ENCODE measurements at regions not wholly inside any gene's neighbourhood (a gene's known extent, or its start where the extent isn't known, plus 50 kb on each side); places are given as distances from the start of the nearest gene placed in this dataset.

DNA sequence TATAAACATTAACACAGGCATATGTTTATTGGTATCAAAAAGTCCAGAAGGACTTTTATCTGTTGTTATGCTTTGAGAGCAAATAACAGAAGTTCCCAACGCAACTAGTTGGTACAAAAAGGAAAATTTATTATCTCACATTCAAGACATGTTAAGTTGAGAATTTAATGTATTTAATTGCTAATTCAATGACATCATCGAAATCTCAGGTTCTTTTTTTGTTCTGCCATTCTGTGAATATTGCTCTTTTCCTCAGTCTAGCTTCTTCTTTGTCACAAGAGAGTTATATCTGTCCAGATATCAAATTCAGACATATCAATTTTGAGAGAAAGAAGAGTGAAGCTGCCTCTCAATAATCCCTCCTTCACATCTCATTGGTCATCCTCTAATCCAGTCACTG is 307.6 kb upstream of the PCSK5 start:
- Histone ChIP-seq H3K27me3 (ENCODE audit: insufficient read depth, low read depth, severe bottlenecking) (peaks cover 16% of the 10 kb centered on the region), H3K4me3 (ENCODE audit: low read depth, low read length) (no peak overlapping the region), H3K36me3 (no peaks in the 10 kb centered on the region), H3K27ac (no peak overlapping the region), H3K9me3 (ENCODE audit: severe bottlenecking) (no peaks in the 10 kb centered on the region)
- DNase-seq = no peak
- TF ChIP-seq, protein P1, sequence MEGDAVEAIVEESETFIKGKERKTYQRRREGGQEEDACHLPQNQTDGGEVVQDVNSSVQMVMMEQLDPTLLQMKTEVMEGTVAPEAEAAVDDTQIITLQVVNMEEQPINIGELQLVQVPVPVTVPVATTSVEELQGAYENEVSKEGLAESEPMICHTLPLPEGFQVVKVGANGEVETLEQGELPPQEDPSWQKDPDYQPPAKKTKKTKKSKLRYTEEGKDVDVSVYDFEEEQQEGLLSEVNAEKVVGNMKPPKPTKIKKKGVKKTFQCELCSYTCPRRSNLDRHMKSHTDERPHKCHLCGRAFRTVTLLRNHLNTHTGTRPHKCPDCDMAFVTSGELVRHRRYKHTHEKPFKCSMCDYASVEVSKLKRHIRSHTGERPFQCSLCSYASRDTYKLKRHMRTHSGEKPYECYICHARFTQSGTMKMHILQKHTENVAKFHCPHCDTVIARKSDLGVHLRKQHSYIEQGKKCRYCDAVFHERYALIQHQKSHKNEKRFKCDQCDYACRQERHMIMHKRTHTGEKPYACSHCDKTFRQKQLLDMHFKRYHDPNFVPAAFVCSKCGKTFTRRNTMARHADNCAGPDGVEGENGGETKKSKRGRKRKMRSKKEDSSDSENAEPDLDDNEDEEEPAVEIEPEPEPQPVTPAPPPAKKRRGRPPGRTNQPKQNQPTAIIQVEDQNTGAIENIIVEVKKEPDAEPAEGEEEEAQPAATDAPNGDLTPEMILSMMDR (IDR thresholded peaks at IDR 0.05; ENCODE audit: low read depth, low read length) = no peak

DNA sequence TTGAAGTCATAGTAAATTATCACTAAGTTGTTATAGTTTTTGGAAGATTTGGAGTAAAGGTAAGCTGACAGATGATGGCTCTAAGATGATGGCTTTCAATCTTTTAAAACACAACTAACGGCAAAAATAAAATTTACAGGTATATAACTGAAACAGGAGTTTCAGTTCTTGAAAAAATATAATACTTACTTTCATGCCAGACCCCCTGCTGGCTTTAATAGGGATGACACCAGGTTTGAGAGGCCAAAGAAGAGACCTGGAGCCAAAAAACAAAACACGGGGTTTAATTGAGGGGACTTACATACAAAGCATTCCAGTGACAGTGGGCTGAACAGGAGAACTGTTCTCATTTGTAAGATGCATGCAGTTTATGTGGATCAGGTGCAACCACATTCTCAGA is 301.7 kb upstream of the PCSK5 start:
- peaks cover 9% of the 10 kb centered on the region for H3K27me3 ChIP-seq (ENCODE audit: insufficient read depth, low read depth, severe bottlenecking)
- H3K4me3 ChIP-seq (ENCODE audit: low read depth, low read length) = no peak overlapping the region
- H3K36me3 ChIP-seq = no peaks in the 10 kb centered on the region
- no peak for DNase-seq
- TF ChIP-seq, protein P1 (IDR thresholded peaks at IDR 0.05; ENCODE audit: low read depth, low read length) = peak; percentile 18; the same call in 1 of the 2 replicates
- no peak overlapping the region for H3K27ac ChIP-seq
- no peaks in the 10 kb centered on the region for H3K9me3 ChIP-seq (ENCODE audit: severe bottlenecking)

DNA sequence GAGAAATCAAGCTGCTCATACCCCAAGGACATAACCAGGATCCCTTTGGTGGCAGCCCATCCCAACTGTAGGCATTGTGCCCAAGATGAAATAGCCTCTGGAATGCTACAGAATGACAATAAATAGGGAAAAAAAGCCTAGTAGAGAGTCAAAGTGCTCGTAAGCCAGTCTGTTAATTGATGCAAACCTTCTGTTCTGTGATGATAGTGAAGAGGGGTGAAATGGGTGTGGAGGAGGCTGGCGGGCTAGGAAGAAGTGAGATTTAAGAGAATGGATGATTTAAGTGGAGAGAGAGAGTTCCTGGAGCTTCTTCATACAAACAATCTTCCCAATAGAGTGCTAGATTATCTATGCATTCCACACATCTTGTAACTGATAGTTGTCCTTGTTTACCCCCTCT is 301.0 kb upstream of the PCSK5 start:
- Histone ChIP-seq H3K27me3 (ENCODE audit: insufficient read depth, low read depth, severe bottlenecking) (peaks cover 7% of the 10 kb centered on the region), H3K4me3 (ENCODE audit: low read depth, low read length) (no peak overlapping the region), H3K9me3 (ENCODE audit: severe bottlenecking) (no peaks in the 10 kb centered on the region), H3K36me3 (no peaks in the 10 kb centered on the region), H3K27ac (no peak overlapping the region)
- TF ChIP-seq, protein P1 (IDR thresholded peaks at IDR 0.05; ENCODE audit: low read depth, low read length) = no peak
- no peak for DNase-seq

DNA sequence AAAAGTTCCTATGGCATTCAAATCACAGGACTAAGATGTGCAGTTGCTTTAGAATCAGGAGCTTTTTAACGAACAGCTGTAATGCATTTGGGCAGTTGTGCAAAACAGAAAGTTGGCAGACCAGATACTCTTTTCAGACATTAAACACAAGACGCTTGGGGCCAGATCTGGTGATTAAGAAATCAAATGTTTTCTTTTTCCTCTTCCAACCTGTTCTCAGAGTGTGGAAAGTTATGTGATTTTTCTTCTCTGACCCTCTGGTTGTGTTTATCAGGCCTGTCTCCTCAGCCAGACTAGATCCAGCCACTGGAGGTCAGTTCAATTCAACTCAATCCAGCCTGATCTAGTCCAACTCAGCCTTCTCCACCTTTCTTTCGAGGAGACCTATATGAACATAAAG is 298.5 kb upstream of the PCSK5 start:
- no peaks in the 10 kb centered on the region for H3K27me3 ChIP-seq (ENCODE audit: insufficient read depth, low read depth, severe bottlenecking)
- no peak overlapping the region for H3K27ac ChIP-seq
- no peaks in the 10 kb centered on the region for H3K36me3 ChIP-seq
- TF ChIP-seq, protein P1 (IDR thresholded peaks at IDR 0.05; ENCODE audit: low read depth, low read length) = no peak
- no peaks in the 10 kb centered on the region for H3K9me3 ChIP-seq (ENCODE audit: severe bottlenecking)
- no peak for DNase-seq
- H3K4me3 ChIP-seq (ENCODE audit: low read depth, low read length) = no peak overlapping the region

DNA sequence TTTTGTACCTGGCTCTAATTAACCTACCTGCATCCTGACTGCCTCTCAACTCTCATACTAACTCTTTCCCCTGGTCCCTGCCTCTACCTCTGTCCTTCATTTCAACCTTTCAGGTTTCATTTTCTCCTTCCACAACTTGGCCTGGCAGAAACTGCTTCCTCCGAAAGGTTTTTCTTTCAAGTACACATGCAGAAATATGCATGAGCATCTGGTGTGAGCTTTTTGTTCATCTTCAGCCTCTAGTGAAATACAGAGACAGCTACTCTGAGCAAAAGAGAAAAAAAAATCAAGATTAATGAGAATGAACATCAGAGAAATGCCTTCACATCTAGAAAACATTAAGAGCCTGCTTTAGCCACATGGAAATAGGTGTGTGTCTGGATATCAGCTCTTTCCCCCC is 297.9 kb upstream of the PCSK5 start:
- no peaks in the 10 kb centered on the region for H3K36me3 ChIP-seq
- no peak for DNase-seq
- H3K4me3 ChIP-seq (ENCODE audit: low read depth, low read length) = no peak overlapping the region
- no peaks in the 10 kb centered on the region for H3K9me3 ChIP-seq (ENCODE audit: severe bottlenecking)
- no peak overlapping the region for H3K27ac ChIP-seq
- TF ChIP-seq, protein P1 (IDR thresholded peaks at IDR 0.05; ENCODE audit: low read depth, low read length) = no peak
- H3K27me3 ChIP-seq (ENCODE audit: insufficient read depth, low read depth, severe bottlenecking) = no peaks in the 10 kb centered on the region

DNA sequence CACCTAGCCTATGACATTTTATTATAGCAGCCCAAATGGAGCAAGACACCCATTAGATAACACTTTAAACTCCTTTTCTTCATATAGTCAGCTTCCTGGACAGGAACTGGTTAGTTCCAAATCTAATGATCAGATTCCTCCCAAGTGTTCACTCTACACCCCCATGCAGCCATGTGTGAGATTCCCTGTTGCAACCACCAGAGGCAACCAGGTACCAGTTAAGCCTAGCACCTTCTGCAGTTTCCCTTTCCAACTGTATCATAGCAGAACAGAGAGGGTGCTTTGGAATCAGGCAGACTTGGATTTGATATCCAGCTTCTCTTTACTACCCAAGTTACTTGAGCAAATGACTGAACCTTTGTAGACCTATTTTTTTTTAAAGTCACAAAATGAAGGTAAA is 296.6 kb upstream of the PCSK5 start:
- Histone ChIP-seq H3K27ac (no peak overlapping the region), H3K36me3 (no peaks in the 10 kb centered on the region), H3K9me3 (ENCODE audit: severe bottlenecking) (no peaks in the 10 kb centered on the region), H3K4me3 (ENCODE audit: low read depth, low read length) (no peak overlapping the region), H3K27me3 (ENCODE audit: insufficient read depth, low read depth, severe bottlenecking) (no peaks in the 10 kb centered on the region)
- TF ChIP-seq, protein P1 (IDR thresholded peaks at IDR 0.05; ENCODE audit: low read depth, low read length) = peak; percentile 29; the same call in 1 of the 2 replicates
- no peak for DNase-seq
